ENCODE measurements at regions not wholly inside any gene's neighbourhood (a gene's known extent, or its start where the extent isn't known, plus 50 kb on each side); places are given as distances from the start of the nearest gene placed in this dataset.

- DNase-seq (ENCODE audit: unreplicated experiment): no peak
- BruUV-seq (replicated peaks): no TSS peak
- peaks cover 7% of the 10 kb centered on the region for H3K4me1 Mint-ChIP-seq (ENCODE audit: insufficient read depth, unreplicated experiment)
- no peak overlapping the region for H3K4me3 Mint-ChIP-seq (ENCODE audit: unreplicated experiment)
- no peaks in the 10 kb centered on the region for H3K9me3 Mint-ChIP-seq (ENCODE audit: unreplicated experiment)
- no peak overlapping the region for H3K27ac Mint-ChIP-seq (ENCODE audit: low read depth, unreplicated experiment)
- H3K27me3 Mint-ChIP-seq (ENCODE audit: insufficient read depth, unreplicated experiment): no peaks in the 10 kb centered on the region
- ChIA-PET CTCF (interaction anchor here (0.6 kb wide), 1 partner anchor 1658 kb away, joined by 3 read pairs; no protein-coding TSS in a partner anchor), POLR2A (no interaction called here)
- intact Hi-C loops (cut with micrococcal nuclease): no loop called here
- no peak for TF ChIP-seq CTCF (IDR thresholded peaks at IDR 0.05; ENCODE audit: unreplicated experiment)
- H3K36me3 Mint-ChIP-seq (ENCODE audit: insufficient read depth, unreplicated experiment): no peaks in the 10 kb centered on the region
Measured at GRCh38 chr4:24741910-24742309, 53.5 kb upstream of the SOD3 start.

- H3K9me3 Mint-ChIP-seq (ENCODE audit: unreplicated experiment): no peaks in the 10 kb centered on the region
- ChIA-PET CTCF (interaction anchor here (0.6 kb wide), 1 partner anchor 1659 kb away, joined by 3 read pairs; no protein-coding TSS in a partner anchor), POLR2A (no interaction called here)
- H3K4me3 Mint-ChIP-seq (ENCODE audit: unreplicated experiment): no peak overlapping the region
- DNase-seq (ENCODE audit: unreplicated experiment): no peak
- intact Hi-C loops (cut with micrococcal nuclease): no loop called here
- no TSS peak for BruUV-seq (replicated peaks)
- TF ChIP-seq CTCF (IDR thresholded peaks at IDR 0.05; ENCODE audit: unreplicated experiment): no peak
- peaks cover 7% of the 10 kb centered on the region for H3K4me1 Mint-ChIP-seq (ENCODE audit: insufficient read depth, unreplicated experiment)
- no peak overlapping the region for H3K27ac Mint-ChIP-seq (ENCODE audit: low read depth, unreplicated experiment)
- no peaks in the 10 kb centered on the region for H3K36me3 Mint-ChIP-seq (ENCODE audit: insufficient read depth, unreplicated experiment)
- no peaks in the 10 kb centered on the region for H3K27me3 Mint-ChIP-seq (ENCODE audit: insufficient read depth, unreplicated experiment)
Measured at GRCh38 chr4:24742335-24742734, 53.0 kb upstream of the SOD3 start.

GRCh38 chr4:24742773-24743172 lies 52.6 kb upstream of the SOD3 start:
- DNase-seq (ENCODE audit: unreplicated experiment): no peak
- no TSS peak for BruUV-seq (replicated peaks)
- H3K27ac Mint-ChIP-seq (ENCODE audit: low read depth, unreplicated experiment): no peak overlapping the region
- TF ChIP-seq CTCF (IDR thresholded peaks at IDR 0.05; ENCODE audit: unreplicated experiment): no peak
- H3K4me1 Mint-ChIP-seq (ENCODE audit: insufficient read depth, unreplicated experiment): peaks cover 7% of the 10 kb centered on the region
- intact Hi-C loops (cut with micrococcal nuclease): no loop called here
- no peaks in the 10 kb centered on the region for H3K27me3 Mint-ChIP-seq (ENCODE audit: insufficient read depth, unreplicated experiment)
- no peaks in the 10 kb centered on the region for H3K36me3 Mint-ChIP-seq (ENCODE audit: insufficient read depth, unreplicated experiment)
- CTCF ChIA-PET: no interaction called here
- no peaks in the 10 kb centered on the region for H3K9me3 Mint-ChIP-seq (ENCODE audit: unreplicated experiment)
- POLR2A ChIA-PET: interaction anchor here (2.2 kb wide), 1 partner anchor 11 kb away, joined by 7 read pairs; no protein-coding TSS in a partner anchor
- H3K4me3 Mint-ChIP-seq (ENCODE audit: unreplicated experiment): no peak overlapping the region

- CTCF ChIA-PET: no interaction called here
- POLR2A ChIA-PET: interaction anchor here (2.2 kb wide), 1 partner anchor 10 kb away, joined by 7 read pairs; no protein-coding TSS in a partner anchor
- intact Hi-C loops (cut with micrococcal nuclease): no loop called here
Measured at GRCh38 chr4:24743206-24743605, 52.2 kb upstream of the SOD3 start.

More at GRCh38 chr4:24743206-24743605, 52.2 kb upstream of the SOD3 start:
- no peaks in the 10 kb centered on the region for H3K27me3 Mint-ChIP-seq (ENCODE audit: insufficient read depth, unreplicated experiment)
- H3K27ac Mint-ChIP-seq (ENCODE audit: low read depth, unreplicated experiment): no peak overlapping the region
- TF ChIP-seq CTCF (IDR thresholded peaks at IDR 0.05; ENCODE audit: unreplicated experiment): no peak
- peaks cover 7% of the 10 kb centered on the region for H3K4me1 Mint-ChIP-seq (ENCODE audit: insufficient read depth, unreplicated experiment)
- no peaks in the 10 kb centered on the region for H3K36me3 Mint-ChIP-seq (ENCODE audit: insufficient read depth, unreplicated experiment)
- no peak for DNase-seq (ENCODE audit: unreplicated experiment)
- H3K9me3 Mint-ChIP-seq (ENCODE audit: unreplicated experiment): no peaks in the 10 kb centered on the region
- no peak overlapping the region for H3K4me3 Mint-ChIP-seq (ENCODE audit: unreplicated experiment)
- BruUV-seq (replicated peaks): no TSS peak
